Epidermal melanocyte (primary cell): ENCODE measurements at regions not wholly inside any gene's neighbourhood (a gene's known extent, or its start where the extent isn't known, plus 50 kb on each side); places are given as distances from the start of the nearest gene placed in this dataset.

Experiments used
- DNase-seq: peaks from one replicate; pipeline ENCODE4 v3.0.0; 2011; ENCODE audit warnings: low spot score; ENCODE audit not compliant: insufficient read length

DNA sequence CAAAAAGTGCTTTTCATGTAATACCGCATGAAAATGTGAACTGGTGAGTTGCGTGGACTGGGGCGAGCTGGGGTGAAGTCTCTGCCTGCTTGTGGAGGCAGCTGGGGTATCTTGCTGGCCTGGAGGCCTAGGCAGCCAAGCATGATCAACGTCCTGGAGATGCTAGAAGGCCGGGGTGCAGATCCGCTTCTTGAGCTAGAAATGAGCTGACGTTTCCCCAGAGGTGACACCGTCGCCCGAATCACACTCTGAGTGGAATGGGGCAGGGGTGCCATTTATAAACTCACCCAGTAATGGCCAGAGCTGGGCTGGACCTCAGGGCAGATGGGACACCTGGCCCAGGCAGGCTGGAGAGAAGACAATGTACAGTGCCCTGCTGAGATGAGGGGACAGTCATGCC lies 1513.0 kb downstream of the TBC1D22A start:
- no peak for DNase-seq

GRCh38 chr22:48270731-48271130 lies 1508.3 kb downstream of the TBC1D22A start:
- DNase-seq = no peak

DNA sequence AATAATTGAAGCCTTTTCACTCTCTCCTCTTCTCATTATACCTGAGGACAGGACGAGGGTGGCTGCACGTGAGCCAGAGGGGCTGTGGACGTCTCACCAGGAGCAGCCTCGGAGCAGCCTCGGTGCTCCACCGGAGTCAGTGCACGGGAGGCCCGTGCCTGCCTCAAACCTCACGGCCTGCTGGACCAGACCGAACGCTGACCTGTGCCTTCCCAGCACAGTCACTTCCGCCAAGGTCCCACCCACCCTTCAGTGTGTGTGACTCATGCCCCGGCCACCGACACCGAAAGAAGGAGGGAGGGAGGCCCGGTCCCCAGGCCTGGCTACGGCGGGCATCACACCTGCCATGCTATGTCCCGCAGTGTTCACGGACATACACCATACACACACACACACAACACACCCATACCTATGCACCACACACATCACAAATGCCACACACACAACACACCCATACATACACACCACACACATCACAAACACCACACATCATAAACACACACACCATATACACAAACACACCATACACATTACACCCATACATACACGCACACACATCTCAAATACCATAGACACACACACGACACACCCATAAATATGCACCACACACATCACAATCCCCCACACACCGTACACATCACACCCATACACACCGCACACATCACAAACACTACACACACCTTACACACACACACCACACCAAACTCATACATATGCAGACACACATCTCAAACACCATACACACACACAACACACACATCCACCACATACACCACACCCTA lies 1506.5 kb downstream of the TBC1D22A start:
- DNase-seq = no peak

- no peak for DNase-seq
These were observed 1505.8 kb downstream of the TBC1D22A start for GRCh38 chr22:48268293-48268692.

DNA sequence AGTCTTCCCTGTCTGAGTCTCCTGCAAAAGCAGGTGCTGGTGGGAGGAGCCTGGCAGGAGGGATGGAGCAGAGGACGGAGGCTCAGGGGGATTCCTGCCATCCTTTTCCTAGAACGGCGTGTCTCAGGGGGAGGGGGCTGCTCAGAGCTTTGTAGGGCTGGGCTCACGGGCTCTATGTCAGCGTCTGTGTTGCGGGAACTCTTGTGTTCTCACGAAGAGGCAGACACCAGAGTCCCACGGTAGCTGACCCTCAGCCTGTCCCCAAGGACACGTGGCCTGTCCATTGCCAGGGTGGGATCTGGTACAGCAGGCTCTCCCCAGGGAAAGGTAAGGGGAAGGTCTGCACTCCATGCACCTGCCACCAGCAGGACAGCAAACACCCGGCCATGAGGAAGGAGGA lies 1505.2 kb downstream of the TBC1D22A start:
- no peak for DNase-seq

- no peak for DNase-seq
These were observed 1502.7 kb downstream of the TBC1D22A start for GRCh38 chr22:48265000-48265625.

DNA sequence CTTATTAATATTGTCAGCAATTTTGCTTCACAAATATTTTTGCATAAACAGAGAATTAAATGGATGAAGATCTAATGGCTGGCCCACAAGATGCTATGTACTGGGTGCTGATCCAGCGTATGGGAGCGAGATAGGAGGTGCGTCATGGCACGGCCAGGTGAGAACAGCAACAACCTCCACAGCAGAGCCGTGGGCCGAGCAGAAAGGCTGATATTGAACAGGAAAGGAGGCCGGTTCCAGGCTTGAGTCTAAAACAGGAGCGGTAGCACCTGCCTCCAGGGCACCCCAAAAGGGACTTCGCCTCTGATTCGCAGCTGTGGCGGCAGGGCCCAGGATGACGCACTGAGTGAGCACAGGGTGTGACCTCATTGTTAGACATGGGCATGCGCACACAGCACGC lies 1502.1 kb downstream of the TBC1D22A start:
- no peak for DNase-seq

GRCh38 chr22:48263791-48264351 lies 1501.4 kb downstream of the TBC1D22A start:
- no peak for DNase-seq

DNA sequence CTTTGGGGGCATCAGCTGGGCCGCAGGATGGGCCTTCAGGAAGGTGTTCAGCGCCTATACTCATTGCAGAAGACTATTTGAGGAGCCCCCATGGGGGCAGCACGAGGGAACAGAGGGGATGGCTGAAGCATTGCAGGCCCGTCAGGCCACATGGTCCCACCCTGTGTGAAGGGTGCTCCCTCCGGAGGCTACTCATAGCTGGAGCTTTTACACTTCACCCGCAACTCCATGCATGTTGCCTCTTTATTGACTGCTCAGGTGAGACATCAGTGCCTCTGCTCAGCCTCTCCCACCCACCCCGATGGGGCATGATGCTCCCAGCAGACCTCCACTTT lies 1500.9 kb downstream of the TBC1D22A start:
- no peak for DNase-seq

GRCh38 chr22:48262596-48263430 lies 1500.4 kb downstream of the TBC1D22A start:
- DNase-seq = no peak

GRCh38 chr22:48261706-48262105 lies 1499.3 kb downstream of the TBC1D22A start:
- no peak for DNase-seq

DNA sequence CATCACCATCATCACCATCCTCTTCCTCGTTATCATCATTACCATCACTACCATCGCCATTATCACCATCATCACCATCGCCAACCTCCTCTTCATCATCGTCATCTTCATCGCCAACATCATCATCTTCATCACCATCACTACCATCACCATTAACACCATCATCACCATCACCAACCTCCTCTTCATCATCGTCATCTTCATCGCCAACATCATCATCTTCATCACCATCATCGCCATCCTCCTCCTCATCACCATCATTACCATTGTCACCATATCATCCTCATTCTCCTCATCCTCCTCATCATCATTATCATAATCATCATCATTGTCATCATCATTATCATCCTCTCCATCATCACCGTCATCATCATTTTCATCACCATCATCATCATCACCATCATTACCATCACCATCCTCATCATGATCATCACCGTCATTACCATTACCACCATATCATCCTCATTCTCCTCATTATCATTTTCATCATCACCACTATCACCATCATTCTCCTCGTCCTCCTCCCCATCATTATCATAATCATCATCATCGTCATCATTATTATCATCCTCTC lies 1498.7 kb downstream of the TBC1D22A start:
- no peak for DNase-seq

- DNase-seq = no peak
These were observed 1497.7 kb downstream of the TBC1D22A start for GRCh38 chr22:48259991-48260670.

GRCh38 chr22:48258811-48259210 lies 1496.4 kb downstream of the TBC1D22A start:
- no peak for DNase-seq

- no peak for DNase-seq
These were observed 1495.7 kb downstream of the TBC1D22A start for GRCh38 chr22:48258064-48258701.

GRCh38 chr22:48257685-48258055 lies 1495.2 kb downstream of the TBC1D22A start:
- DNase-seq = no peak

GRCh38 chr22:48256776-48257684 lies 1494.6 kb downstream of the TBC1D22A start:
- DNase-seq = no peak

DNA sequence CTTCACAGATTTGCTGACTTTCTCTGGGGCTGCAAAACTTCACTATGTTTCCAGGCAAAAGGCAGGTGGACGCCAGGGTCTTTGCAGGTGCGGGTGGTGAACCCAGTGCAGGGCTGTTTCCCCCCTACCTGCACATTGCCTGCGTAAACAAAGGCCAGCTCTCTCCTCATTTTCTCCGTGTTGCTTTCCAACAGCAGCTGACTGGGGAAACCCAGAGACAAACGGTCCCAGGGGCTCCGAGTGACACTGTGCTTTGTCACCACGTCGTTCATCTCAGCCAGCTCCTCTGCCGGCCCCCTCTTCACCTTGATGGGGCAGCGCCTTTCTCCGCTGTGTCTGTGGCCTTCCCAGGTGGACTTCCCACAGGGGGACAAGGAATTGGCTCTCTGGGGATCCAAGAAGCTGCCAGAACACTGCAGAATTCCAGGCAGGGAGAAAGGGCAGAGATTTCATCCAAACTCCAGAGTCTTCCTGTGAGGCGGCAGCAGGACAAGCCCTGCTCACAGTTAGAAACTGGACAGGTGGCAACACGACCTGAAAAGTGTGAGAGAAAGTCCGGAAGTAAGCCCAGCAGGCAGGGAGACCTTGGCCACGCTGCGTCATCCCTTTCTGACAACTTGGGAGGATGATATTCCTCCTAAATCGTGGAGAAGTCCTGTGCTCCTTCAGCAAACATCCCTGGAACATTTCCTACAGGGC lies 1493.7 kb downstream of the TBC1D22A start:
- no peak for DNase-seq

GRCh38 chr22:48254311-48254873 lies 1491.9 kb downstream of the TBC1D22A start:
- no peak for DNase-seq
